ENCODE measurements at regions not wholly inside any gene's neighbourhood (a gene's known extent, or its start where the extent isn't known, plus 50 kb on each side); places are given as distances from the start of the nearest gene placed in this dataset.
A peak's percentile ranks its signal among the peaks of the same experiment; 100 is the strongest.

GRCh38 chr2:46831051-46831868 is 84.3 kb downstream of the MCFD2 start:
- no peak for DNase-seq (ENCODE audit: low read depth in 4 of 4, low spot score in 3 of 4)

DNA sequence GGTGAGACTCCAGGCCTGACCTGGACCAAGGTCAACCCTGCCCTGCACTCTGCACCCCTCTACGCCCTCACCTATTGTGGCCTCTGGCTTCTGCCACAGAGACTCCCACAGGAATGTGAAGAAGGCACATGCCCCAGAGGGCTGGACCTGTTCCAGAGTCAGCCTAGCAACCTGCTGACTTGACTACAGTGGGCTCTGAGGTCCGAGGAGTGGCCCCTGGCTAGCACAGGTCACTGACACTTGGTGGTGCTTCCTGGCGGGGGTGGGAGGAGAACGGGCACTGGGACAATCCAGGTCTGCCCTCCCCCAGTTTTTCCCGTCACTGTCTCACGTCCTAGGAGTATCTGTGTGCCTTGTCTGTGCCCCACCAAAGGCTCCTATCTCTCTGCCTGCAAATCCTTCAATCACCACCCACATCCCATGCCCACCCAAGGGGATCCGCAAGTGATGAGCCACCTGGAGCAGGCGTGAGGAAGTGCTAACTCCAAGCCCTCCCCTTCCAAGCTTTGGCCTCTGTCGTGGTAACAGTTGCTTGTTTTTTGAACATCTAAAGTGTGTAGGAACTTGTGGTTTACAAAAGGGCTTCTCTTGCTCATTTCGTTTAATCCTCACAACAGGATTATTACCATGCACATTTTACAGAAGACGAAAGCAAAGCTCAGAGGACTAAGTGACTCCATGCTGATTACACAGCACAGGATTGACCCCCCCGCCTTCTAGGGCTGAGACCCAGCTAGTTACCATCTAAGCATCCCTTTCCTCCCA is 86.2 kb downstream of the MCFD2 start:
- DNase-seq (ENCODE audit: low read depth in 4 of 4, low spot score in 3 of 4), result no peak

DNA sequence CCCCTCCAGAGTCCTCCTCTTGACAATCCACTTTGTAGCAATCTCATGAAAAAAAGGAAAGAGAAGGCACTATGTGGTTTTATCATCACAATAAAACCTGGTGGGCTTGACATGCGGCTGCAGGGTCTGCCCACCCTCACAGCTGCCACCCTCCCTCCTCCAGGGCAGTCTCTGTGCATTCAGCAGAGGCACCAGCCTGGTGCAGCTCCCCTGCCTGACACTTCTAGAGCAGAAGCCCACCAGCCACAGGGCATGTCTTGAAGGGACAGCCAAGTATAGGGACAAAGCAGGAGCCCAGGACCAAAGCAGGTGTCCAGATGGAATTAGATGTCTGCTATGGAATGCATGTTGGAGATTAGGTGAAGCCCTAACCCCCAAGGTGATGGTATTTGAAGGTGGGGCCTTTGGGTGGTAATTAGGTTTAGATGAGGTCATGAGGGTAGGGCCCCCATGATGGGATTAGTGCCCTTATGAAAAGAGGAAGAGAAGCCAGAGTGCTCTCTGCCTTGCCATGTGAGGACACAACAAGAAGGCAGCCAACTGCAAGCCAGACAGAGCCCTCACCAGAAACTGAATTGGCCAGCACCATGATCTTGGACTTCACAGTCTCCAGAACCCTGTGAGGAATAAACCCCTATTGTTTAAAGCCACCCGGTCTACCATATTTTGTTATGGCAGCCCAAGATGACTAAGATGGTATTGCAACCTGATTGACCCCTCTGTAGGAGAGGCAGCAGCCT is 86.9 kb downstream of the MCFD2 start:
- DNase-seq (ENCODE audit: low read depth in 4 of 4, low spot score in 3 of 4), result no peak

DNA sequence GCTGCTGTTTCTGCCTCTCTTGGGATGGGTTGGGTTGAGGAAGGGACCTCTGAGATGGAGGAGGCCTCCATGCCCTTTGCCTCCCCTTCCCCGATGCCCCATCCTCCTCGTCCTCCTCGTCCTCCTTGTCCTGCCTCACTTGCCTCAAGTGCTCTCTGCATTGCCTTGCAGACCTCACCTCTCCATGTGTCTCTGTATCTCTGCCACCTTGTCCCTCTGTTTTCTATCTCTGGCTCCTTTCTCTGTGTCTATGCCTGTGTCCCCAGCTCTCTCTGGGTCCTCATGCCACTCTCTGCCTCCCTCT is 87.5 kb downstream of the MCFD2 start:
- DNase-seq (ENCODE audit: low read depth in 4 of 4, low spot score in 3 of 4), result no peak

GRCh38 chr2:46827274-46828134 is 88.1 kb downstream of the MCFD2 start:
- no peak for DNase-seq (ENCODE audit: low read depth in 4 of 4, low spot score in 3 of 4)

- DNase-seq (ENCODE audit: low read depth in 4 of 4, low spot score in 3 of 4), result no peak
Observed at GRCh38 chr2:46826569-46827245, 88.9 kb downstream of the MCFD2 start.

DNA sequence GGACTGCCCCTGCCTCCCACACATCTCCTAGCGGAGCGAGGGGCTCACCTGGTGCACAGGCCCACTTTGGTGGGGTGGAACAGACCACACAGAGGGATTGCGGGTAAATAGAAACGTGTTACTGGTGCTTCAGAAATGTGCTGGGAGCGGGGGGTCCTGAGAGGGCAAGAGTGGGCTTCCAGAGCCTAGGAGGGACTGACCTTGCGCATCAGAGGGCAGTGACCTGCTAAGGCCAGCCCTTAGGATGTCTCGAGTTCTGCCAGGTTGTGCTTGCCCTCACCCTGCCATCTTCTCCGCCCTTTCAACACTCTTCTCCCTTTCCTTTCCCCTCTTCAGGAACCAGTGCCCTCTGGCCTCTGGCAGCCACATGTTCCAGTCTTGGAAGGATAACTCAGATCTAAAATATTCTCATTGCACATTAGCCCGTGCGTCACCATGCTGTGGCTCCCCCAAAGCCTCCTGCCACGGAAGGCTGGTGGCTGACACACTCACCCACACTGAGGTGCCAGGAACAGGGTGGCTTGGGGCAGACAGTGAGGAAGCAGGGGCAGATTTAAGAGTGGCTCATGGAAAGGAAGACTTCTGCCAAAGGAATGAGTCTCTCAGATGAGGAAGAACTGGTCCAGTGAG is 89.6 kb downstream of the MCFD2 start:
- no peak for DNase-seq (ENCODE audit: low read depth in 4 of 4, low spot score in 3 of 4)

- no peak for DNase-seq (ENCODE audit: low read depth in 4 of 4, low spot score in 3 of 4)
Observed at GRCh38 chr2:46825231-46825938, 90.2 kb downstream of the MCFD2 start.

GRCh38 chr2:46824611-46825010 is 91.0 kb downstream of the MCFD2 start:
- no peak for DNase-seq (ENCODE audit: low read depth in 4 of 4, low spot score in 3 of 4)

- DNase-seq (ENCODE audit: low read depth in 4 of 4, low spot score in 3 of 4), result no peak
Observed at GRCh38 chr2:46821600-46821999, 94.0 kb downstream of the MCFD2 start.

- no peak for DNase-seq (ENCODE audit: low read depth in 4 of 4, low spot score in 3 of 4)
Observed at GRCh38 chr2:46818819-46819218, 96.8 kb downstream of the MCFD2 start.

GRCh38 chr2:46818141-46818621 is 97.4 kb downstream of the MCFD2 start:
- DNase-seq (ENCODE audit: low read depth in 4 of 4, low spot score in 3 of 4), result no peak

DNA sequence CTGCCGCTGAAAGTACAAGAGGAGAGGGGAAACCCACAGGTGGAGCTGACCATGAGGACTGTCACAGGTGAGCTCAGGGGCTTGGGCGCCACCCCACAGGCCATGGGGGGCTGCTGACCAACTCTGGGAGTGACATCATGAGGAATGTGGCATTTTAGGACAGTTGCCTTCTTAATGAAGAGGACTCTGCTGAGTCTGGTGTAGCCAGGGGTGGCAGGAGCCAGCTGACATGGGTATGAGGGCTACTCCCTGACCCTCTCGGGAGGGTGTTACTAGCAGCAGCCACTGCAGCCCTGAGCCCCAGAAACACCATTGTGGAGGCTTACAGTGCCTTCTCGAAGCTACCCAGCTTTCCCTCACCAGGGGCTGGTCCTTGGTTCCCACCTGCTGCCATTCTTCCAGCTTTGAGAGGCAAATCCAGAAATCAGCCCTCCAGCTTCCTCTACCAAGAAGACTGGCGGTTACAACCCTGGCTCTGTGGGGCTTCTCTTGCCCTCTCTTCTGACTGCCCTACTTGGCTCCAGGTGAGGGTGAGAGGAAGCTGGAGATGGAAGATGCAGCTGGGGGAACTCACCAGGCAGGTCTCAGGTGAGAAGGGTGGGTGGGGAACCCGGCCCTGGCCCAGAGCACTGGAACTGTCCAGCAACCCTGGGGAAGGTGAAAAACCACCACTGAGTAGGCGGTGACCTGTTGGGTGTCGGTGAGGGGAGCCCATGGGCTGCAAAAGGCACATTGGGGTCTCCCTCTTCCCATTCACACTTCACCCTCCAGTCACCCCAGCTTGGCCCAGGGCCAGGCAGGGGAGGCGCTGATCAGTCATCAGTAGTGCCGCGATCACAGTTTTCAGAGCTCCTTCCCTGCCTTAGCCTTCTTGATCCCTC is 98.5 kb downstream of the MCFD2 start:
- DNase-seq (ENCODE audit: low read depth in 4 of 4, low spot score in 3 of 4), result no peak

- DNase-seq (ENCODE audit: low read depth in 4 of 4, low spot score in 3 of 4), result no peak
Observed at GRCh38 chr2:46816151-46816845, 99.3 kb downstream of the MCFD2 start.

GRCh38 chr2:46815121-46815802 is 100.3 kb downstream of the MCFD2 start:
- DNase-seq (ENCODE audit: low read depth in 4 of 4, low spot score in 3 of 4), result no peak

DNA sequence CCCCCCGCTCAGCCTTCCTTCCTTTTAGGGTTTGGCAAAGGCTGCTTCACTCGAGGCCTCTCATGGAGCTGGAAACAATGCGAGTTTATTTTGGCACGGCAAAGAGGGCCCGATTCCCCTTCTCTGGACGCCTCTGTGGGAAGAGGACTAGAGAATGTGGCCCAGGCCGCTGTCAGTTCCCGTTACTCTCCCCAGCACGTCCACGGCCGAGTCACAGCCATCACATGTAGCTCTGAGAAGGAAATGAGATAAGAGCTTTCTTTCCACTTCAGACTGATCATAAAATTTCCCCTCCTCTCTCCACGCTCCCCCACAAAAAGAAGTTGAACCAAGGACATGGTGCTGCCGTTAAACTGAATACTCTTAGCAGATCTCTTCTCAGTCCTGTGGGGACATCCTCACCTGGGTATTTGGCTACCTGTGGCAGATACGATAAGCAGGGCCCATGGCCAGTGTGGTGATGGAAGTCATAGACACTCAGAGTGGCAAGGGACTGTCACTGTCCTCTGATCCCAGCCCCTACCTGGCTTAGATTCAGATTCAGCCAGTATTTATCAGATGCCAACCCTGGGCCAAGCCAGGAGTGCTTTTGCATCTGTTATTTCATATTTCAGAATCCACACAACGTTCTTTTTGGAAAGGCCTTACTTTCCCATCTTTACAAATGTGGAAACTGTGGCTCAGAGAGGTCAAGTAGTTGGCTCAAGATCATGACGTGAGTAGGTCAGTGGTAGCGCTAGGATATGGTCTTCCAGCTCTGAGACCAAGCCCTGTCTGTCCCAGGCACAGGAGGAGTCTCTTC is 101.2 kb downstream of the MCFD2 start:
- peak; percentile 38 to 51 (median 50) for DNase-seq (ENCODE audit: low read depth in 4 of 4, low spot score in 3 of 4)
